GM12872 (cell line): ENCODE measurements at regions not wholly inside any gene's neighbourhood (a gene's known extent, or its start where the extent isn't known, plus 50 kb on each side); places are given as distances from the start of the nearest gene placed in this dataset.

Source experiments
- TF ChIP-seq, protein P1 (sequence below): IDR thresholded peaks from 3 replicates; pipeline ENCODE4 v1.5.1; 2011; ENCODE audit warnings: low read depth, mild to moderate bottlenecking, low read length, moderate library complexity; ENCODE audit not compliant: insufficient read depth

GRCh38 chr10:76640806-76641205 is 996.8 kb downstream of the KCNMA1 start:
- TF ChIP-seq, protein P1, sequence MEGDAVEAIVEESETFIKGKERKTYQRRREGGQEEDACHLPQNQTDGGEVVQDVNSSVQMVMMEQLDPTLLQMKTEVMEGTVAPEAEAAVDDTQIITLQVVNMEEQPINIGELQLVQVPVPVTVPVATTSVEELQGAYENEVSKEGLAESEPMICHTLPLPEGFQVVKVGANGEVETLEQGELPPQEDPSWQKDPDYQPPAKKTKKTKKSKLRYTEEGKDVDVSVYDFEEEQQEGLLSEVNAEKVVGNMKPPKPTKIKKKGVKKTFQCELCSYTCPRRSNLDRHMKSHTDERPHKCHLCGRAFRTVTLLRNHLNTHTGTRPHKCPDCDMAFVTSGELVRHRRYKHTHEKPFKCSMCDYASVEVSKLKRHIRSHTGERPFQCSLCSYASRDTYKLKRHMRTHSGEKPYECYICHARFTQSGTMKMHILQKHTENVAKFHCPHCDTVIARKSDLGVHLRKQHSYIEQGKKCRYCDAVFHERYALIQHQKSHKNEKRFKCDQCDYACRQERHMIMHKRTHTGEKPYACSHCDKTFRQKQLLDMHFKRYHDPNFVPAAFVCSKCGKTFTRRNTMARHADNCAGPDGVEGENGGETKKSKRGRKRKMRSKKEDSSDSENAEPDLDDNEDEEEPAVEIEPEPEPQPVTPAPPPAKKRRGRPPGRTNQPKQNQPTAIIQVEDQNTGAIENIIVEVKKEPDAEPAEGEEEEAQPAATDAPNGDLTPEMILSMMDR, result no peak

- TF ChIP-seq, protein P1, result peak; percentile 35; the same call in 2 of the 3 replicates
Measured at GRCh38 chr10:76632767-76633051, 1004.9 kb downstream of the KCNMA1 start.

- TF ChIP-seq, protein P1, result no peak
Measured at GRCh38 chr10:76631884-76632766, 1005.5 kb downstream of the KCNMA1 start.

- TF ChIP-seq, protein P1, result no peak
Measured at GRCh38 chr10:76631036-76631670, 1006.5 kb downstream of the KCNMA1 start.

DNA sequence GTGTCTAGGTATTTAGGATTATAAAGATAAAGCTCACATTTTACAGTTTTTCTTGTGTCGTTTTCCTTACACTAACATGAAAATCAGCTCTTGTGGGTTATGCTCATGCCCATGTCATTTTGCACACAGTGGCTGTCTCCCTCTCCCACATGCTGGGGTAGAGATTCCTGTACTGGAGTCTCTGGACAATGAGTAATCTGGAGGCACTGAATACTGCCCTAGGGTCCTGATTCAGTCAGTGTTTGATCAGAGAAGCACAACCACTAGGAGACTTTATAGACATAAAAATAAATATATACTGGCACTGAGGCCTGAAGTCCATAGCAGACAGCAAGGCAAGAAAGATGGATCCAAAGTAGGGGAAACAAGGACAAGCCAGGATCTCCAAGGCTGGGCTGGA is 1008.8 kb downstream of the KCNMA1 start:
- TF ChIP-seq, protein P1, result no peak

- TF ChIP-seq, protein P1, result no peak
Measured at GRCh38 chr10:76626386-76626785, 1011.2 kb downstream of the KCNMA1 start.

- TF ChIP-seq, protein P1, result no peak
Measured at GRCh38 chr10:76624470-76624869, 1013.1 kb downstream of the KCNMA1 start.
